ENCODE measurements at regions not wholly inside any gene's neighbourhood (a gene's known extent, or its start where the extent isn't known, plus 50 kb on each side); places are given as distances from the start of the nearest gene placed in this dataset.

GRCh38 chr5:68662804-68663307, 431.0 kb upstream of the SLC30A5 start:
- TF ChIP-seq EZH2 (IDR thresholded peaks at IDR 0.05) (no peak), POLR2AphosphoS5 (IDR thresholded peaks at IDR 0.05; ENCODE audit: borderline replicate concordance, low read depth, low read length) (no peak)
